Panc1 (cell line): ENCODE measurements at regions not wholly inside any gene's neighbourhood (a gene's known extent, or its start where the extent isn't known, plus 50 kb on each side); places are given as distances from the start of the nearest gene placed in this dataset.

ENCODE experiments used
- ATAC-seq: fragments of 200-7000 bp; cut with Tn5 transposase; 2 replicates; pipeline ENCODE4 v1.9.1; 2020; ENCODE audit warnings: mild to moderate bottlenecking, moderate library complexity
- BruUV-seq: library from RNA; stranded (reverse); fragments of 400-500 nt; replicated peaks from 2 replicates; lab custom pipeline; 2021; lab: Mats Ljungman, UMichigan
- CTCF ChIA-PET: fragments of 300-600 bp; sonication (Branson Sonifier 250); formaldehyde crosslinking; loops from one replicate; lab custom pipeline; 2022; ENCODE audit warnings: antibody characterized with exemption; lab: Charles Lee
- POLR2A ChIA-PET: fragments of 300-600 bp; sonication (Branson Sonifier 250); formaldehyde crosslinking; loops from one replicate; lab custom pipeline; 2022; ENCODE audit warnings: antibody characterized with exemption; lab: Charles Lee
- DNase-seq: peaks from one replicate; pipeline ENCODE4 v3.0.0-alpha.2; 2010; ENCODE audit warnings: low read depth, low spot score
- H3K27ac ChIP-seq: 2 replicates; pipeline ENCODE4 v1.5.1; 2011; ENCODE audit warnings: mild to moderate bottlenecking, low read length, inconsistent platforms
- H3K27me3 ChIP-seq: fragments of 200-500 bp; sonication (Bioruptor generic); 2 replicates; pipeline ENCODE4 v1.6.0; 2014; ENCODE audit warnings: low read length, inconsistent platforms; ENCODE audit not compliant: control insufficient read depth, insufficient read depth
- H3K36me3 ChIP-seq: fragments of 200-500 bp; sonication (Bioruptor generic); 2 replicates; pipeline ENCODE4 v1.5.1; 2014; ENCODE audit warnings: inconsistent platforms, mild to moderate bottlenecking, low read length, moderate library complexity; ENCODE audit not compliant: control insufficient read depth, insufficient read depth
- H3K4me1 ChIP-seq: 2 replicates; pipeline ENCODE4 v1.5.1; 2011; ENCODE audit warnings: inconsistent platforms, mild to moderate bottlenecking, low read length, moderate library complexity; ENCODE audit not compliant: control insufficient read depth, insufficient read depth
- H3K4me3 ChIP-seq, 2 experiments: 2 replicates each; pipeline ENCODE4 v1.5.1; 2011 to 2012; ENCODE audit warnings: low read depth in 2 of 2, low read length in 2 of 2, mild to moderate bottlenecking in 2 of 2, inconsistent platforms in 1 of 2, moderate library complexity in 1 of 2
- H3K9me3 ChIP-seq: fragments of 200-500 bp; sonication (Bioruptor generic); 2 replicates; pipeline ENCODE4 v1.5.1; 2014; ENCODE audit warnings: low read depth, mild to moderate bottlenecking, inconsistent platforms, low read length, moderate library complexity; ENCODE audit not compliant: control insufficient read depth, insufficient read depth
- POLR2AphosphoS5 ChIP-seq: IDR thresholded peaks from 2 replicates; pipeline ENCODE4 v1.6.1; 2012; ENCODE audit warnings: mild to moderate bottlenecking, low read depth, low read length, moderate library complexity
- SIN3A ChIP-seq: IDR thresholded peaks from 2 replicates; pipeline ENCODE4 v1.6.1; 2012; ENCODE audit warnings: low read depth, mild to moderate bottlenecking, low read length, moderate library complexity, borderline replicate concordance; ENCODE audit not compliant: insufficient read depth
- TCF7L2 ChIP-seq: IDR thresholded peaks from 2 replicates; pipeline ENCODE4 v1.6.1; 2011; ENCODE audit warnings: mild to moderate bottlenecking, low read depth, low read length, inconsistent platforms
- in situ Hi-C: cut with HindIII; loops from 2 replicates; pipeline ENCODE4 v1.10.0; 2016; ENCODE audit warnings: low sequenced_read_pairs, low pct_unique_long_range_greater_than_20kb
- intact Hi-C: fragments of 100-400 bp; cut with micrococcal nuclease; formaldehyde crosslinking; loops from one replicate; pipeline ENCODE4 v1.10.0; 2022; ENCODE audit not compliant: unreplicated experiment
- TF ChIP-seq, protein P1 (sequence below), 2 experiments: IDR thresholded peaks; 2 replicates each; pipeline ENCODE4 v1.6.1; 2011 to 2012; ENCODE audit warnings: low read depth in 2 of 2, control low read depth in 1 of 2, low read length in 1 of 2, mild to moderate bottlenecking in 1 of 2, moderate library complexity in 1 of 2; ENCODE audit not compliant: insufficient read depth in 1 of 2
- TF ChIP-seq, protein P2 (sequence below): fragments of 450-650 bp; IDR thresholded peaks from 2 replicates; pipeline ENCODE4 v1.5.1; 2017; ENCODE audit warnings: mild to moderate bottlenecking

DNA sequence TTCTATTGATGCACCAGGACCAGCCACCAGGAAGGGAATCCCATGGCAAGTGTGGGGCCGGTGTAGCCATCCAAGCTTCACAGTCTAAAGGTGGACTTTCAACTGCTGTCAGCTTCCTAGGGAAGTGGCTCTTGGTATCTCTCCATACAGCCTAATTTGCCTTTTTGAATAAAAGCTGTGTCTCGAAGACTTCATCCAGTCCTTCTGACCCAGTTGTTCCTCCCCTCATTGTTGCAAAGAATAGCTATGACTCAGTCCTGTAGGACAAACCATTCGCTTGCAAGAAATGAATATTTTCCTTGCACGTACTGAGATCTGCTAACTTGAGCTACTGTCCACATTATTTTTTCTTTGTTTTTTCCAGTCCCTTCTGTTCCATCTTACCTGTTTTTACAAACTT lies 145.1 kb upstream of the CTSO start:
- no peaks in the 10 kb centered on the region for H3K9me3 ChIP-seq
- no peaks in the 10 kb centered on the region for H3K27me3 ChIP-seq
- TF ChIP-seq SIN3A (no peak), TCF7L2 (no peak), POLR2AphosphoS5 (no peak)
- TF ChIP-seq, protein P1, sequence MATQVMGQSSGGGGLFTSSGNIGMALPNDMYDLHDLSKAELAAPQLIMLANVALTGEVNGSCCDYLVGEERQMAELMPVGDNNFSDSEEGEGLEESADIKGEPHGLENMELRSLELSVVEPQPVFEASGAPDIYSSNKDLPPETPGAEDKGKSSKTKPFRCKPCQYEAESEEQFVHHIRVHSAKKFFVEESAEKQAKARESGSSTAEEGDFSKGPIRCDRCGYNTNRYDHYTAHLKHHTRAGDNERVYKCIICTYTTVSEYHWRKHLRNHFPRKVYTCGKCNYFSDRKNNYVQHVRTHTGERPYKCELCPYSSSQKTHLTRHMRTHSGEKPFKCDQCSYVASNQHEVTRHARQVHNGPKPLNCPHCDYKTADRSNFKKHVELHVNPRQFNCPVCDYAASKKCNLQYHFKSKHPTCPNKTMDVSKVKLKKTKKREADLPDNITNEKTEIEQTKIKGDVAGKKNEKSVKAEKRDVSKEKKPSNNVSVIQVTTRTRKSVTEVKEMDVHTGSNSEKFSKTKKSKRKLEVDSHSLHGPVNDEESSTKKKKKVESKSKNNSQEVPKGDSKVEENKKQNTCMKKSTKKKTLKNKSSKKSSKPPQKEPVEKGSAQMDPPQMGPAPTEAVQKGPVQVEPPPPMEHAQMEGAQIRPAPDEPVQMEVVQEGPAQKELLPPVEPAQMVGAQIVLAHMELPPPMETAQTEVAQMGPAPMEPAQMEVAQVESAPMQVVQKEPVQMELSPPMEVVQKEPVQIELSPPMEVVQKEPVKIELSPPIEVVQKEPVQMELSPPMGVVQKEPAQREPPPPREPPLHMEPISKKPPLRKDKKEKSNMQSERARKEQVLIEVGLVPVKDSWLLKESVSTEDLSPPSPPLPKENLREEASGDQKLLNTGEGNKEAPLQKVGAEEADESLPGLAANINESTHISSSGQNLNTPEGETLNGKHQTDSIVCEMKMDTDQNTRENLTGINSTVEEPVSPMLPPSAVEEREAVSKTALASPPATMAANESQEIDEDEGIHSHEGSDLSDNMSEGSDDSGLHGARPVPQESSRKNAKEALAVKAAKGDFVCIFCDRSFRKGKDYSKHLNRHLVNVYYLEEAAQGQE (IDR thresholded peaks at IDR 0.05; ENCODE audit: insufficient read depth in 1 of 2, low read depth in 2 of 2, low read length in 1 of 2) = no peak
- TF ChIP-seq, protein P2, sequence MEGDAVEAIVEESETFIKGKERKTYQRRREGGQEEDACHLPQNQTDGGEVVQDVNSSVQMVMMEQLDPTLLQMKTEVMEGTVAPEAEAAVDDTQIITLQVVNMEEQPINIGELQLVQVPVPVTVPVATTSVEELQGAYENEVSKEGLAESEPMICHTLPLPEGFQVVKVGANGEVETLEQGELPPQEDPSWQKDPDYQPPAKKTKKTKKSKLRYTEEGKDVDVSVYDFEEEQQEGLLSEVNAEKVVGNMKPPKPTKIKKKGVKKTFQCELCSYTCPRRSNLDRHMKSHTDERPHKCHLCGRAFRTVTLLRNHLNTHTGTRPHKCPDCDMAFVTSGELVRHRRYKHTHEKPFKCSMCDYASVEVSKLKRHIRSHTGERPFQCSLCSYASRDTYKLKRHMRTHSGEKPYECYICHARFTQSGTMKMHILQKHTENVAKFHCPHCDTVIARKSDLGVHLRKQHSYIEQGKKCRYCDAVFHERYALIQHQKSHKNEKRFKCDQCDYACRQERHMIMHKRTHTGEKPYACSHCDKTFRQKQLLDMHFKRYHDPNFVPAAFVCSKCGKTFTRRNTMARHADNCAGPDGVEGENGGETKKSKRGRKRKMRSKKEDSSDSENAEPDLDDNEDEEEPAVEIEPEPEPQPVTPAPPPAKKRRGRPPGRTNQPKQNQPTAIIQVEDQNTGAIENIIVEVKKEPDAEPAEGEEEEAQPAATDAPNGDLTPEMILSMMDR = no peak
- intact Hi-C loops (no loop called here), in situ Hi-C loops (no loop called here)
- DNase-seq (no peak), ATAC-seq (no peak)
- H3K4me1 ChIP-seq = no peaks in the 10 kb centered on the region
- H3K27ac ChIP-seq = no peak overlapping the region
- no TSS peak for BruUV-seq
- CTCF ChIA-PET = no interaction called here
- no peaks in the 10 kb centered on the region for H3K36me3 ChIP-seq
- POLR2A ChIA-PET = no interaction called here
- H3K4me3 ChIP-seq = no peak overlapping the region

DNA sequence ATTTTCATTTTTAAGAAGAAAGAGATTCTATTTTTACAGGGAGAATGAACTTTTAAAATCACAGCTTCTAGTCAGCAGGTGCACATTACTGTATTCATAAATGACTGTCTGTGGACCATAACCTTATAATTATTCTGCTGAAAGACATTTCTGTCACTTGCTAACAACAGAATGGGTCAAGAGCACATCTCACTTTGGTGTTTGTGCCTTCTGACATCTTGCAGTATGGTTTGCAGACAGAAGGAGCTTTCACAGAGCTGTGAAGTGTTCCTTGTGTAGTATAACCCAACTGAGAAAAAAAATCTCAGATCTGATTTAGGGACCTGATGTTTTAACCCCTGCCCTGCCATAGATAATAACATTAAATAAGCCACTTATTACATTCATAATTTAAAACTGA lies 131.4 kb upstream of the CTSO start:
- Histone ChIP-seq H3K9me3 (no peaks in the 10 kb centered on the region), H3K36me3 (no peaks in the 10 kb centered on the region), H3K27ac (no peak overlapping the region), H3K4me1 (no peaks in the 10 kb centered on the region), H3K27me3 (no peaks in the 10 kb centered on the region), H3K4me3 (no peak overlapping the region)
- no TSS peak for BruUV-seq
- intact Hi-C loops (no loop called here), in situ Hi-C loops (no loop called here)
- POLR2A ChIA-PET = no interaction called here
- CTCF ChIA-PET = no interaction called here
- TF ChIP-seq POLR2AphosphoS5 (no peak), SIN3A (no peak), TCF7L2 (no peak)
- TF ChIP-seq, protein P2 = no peak
- TF ChIP-seq, protein P1 (IDR thresholded peaks at IDR 0.05; ENCODE audit: insufficient read depth in 1 of 2, low read depth in 2 of 2, low read length in 1 of 2) = no peak
- ATAC-seq (no peak), DNase-seq (no peak)
